HG03439 (cell line): ENCODE measurements at regions not wholly inside any gene's neighbourhood (a gene's known extent, or its start where the extent isn't known, plus 50 kb on each side); places are given as distances from the start of the nearest gene placed in this dataset.

Experiments
- ATAC-seq: cut with Tn5 transposase; IDR thresholded peaks from one replicate; pipeline ENCODE4 v1.9.1; 2021; ENCODE audit warnings: mild to moderate bottlenecking, moderate library complexity; ENCODE audit not compliant: unreplicated experiment

DNA sequence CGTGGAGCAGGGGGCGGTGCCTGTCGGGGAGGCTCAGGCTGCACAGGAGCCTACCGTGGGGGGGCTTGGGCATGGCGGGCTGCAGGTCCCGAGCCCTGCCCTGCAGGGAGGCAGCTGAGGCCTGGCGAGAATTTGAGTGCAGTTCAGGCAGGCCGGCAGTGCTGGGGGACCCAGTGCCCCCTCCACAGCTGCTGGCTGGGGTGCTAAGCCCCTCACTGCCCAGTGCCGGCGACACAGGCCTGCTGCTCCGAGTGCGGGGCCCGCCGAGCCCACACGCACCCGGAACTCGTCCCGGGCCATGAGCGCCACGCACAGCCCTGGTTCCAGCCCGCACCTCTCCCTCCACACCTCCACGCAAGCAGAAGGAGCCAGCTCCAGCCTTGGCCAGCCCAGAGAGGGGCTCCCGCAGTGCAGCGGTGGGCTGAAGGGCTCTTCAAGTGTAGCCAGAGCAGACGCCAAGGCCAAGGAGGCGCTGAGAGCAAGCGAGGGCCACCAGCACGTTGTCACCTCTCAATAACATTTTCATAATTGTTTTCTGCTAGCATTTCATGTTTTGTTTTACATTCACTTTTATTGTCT, 1378.9 kb upstream of the CELF4 start:
- no peak for ATAC-seq

- peak; percentile 1 for ATAC-seq
Measured at GRCh38 chr18:38941711-38942561, 1376.3 kb upstream of the CELF4 start.

GRCh38 chr18:38940863-38941531, 1375.4 kb upstream of the CELF4 start:
- peak; percentile 91 for ATAC-seq

GRCh38 chr18:38940475-38940862, 1374.9 kb upstream of the CELF4 start:
- peak; percentile 26 for ATAC-seq

DNA sequence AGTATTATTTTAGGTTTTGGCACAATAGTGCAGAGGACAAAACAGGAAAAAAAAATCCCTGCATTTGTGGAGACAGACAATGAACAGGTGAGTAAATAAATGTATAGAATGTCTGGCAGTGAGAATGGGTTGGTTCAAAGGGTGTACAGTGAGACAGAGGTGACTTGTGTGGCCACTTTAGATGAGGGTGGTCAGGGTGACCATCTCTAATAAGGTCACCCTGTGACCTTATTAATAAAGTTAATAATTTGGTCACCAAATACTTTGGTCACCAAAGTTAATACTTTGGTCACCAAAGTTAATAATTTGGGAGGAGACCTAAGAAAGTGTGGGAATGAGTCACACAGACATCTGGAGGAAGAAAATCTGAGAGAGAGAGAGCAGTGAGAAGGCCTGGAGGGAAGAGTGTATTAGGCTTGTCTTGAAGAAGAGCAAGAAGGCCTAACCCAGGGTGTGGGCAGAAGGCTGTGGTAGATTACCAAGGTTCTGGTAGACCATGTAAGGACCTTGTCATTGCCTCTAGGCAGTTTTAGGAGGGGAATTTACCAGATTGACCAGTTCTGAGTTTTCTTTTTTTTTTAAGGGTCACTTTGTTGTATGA, 1368.4 kb upstream of the CELF4 start:
- peak; percentile 55 for ATAC-seq

- ATAC-seq = no peak
Measured at GRCh38 chr18:38933322-38933721, 1367.7 kb upstream of the CELF4 start.

DNA sequence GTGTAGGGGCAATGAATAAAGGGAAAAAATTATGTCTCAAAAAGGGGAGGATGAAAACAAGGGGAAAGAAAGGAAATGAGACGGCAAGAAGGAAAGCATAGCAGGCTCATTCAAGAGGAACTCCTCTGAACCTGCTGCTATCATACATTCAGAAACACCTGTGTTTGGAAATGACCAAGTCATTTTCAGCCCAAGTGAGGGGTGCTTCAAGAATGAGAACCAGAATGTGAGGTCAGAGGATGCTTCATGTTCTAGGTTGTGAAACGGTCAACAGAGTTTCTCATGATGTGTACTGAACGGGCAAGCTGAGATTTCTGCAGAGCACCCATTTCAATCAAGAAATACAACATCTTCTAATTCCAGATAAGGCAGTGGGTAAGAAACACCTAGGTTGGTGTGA, 1367.2 kb upstream of the CELF4 start:
- ATAC-seq = peak; percentile 51

DNA sequence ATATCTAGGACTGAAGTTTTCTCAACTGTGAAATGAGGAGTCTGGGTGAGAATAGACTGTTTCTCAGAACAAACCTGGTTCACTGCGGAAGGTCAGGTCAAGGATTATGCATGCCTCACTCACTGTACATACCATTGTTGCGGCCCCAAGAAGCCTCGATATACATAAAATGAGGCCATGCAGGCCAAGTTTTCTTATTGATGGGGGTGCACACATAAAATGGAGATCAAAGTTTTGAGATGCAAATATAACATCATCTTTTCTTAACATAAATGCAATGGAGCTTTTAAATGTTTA, 1366.1 kb upstream of the CELF4 start:
- no peak for ATAC-seq

DNA sequence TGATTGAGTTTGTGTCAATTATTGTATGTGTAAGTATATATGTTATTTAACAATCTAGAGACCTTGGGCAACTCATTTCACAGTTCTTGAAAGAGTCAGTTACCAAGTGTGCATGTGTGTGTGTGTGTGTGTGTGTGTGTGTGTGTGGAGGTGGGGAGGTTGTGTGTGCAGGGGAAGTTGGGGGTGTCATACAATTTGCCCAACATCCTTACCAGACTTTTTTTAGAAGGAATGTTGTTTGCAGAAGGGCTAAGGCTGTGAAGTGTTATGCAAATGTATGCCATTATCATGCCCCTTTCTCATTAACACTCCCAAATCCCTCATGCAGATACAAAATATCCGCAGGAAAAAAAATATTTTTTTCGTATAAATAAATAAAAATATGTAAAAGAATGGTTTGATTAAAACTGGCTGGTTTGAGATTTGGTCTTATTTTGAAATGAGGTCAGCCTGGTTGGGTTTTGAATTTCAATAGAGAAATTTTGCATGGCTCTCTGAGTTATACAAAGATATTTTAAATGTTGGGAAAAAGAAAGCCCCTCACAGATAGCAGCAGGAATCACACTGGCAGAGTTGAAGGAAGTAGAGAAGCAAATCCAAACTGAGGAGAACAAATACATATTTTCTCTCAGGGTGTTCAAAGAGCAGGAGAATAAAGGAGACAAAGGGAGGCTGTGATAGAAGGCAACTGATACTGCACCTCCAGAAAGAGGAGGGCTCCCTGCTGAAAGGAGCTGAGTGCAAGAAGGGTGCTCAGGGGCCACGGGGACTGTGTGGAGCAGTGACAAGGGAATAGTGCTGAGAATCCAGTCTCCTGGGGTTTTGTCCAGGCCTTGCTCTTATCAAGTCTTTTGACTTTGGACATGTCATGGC, 1365.5 kb upstream of the CELF4 start:
- no peak for ATAC-seq

- no peak for ATAC-seq
Measured at GRCh38 chr18:38923540-38923939, 1357.9 kb upstream of the CELF4 start.

GRCh38 chr18:38923126-38923525, 1357.5 kb upstream of the CELF4 start:
- no peak for ATAC-seq

- no peak for ATAC-seq
Measured at GRCh38 chr18:38909972-38910371, 1344.4 kb upstream of the CELF4 start.

DNA sequence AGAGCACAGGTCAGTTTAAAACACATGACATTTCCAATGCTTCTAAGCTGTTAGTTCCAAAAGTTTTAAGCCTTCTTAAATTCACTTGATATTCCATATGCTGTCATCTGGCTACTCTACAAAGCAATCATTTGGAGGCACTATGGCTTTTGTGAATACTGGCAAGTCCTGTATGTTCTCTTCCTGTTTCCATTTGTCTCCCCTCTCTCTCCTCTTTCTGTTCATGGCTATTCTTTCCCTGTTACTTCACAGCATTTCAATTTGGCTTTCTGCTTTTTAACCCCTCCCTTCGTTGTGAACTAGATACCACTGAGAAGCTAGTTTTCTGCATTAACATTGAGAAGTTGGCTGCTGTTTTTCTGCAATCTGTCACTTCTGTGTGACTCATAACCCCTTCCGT, 1337.2 kb upstream of the CELF4 start:
- ATAC-seq = no peak

- ATAC-seq = no peak
Measured at GRCh38 chr18:38900445-38900844, 1334.8 kb upstream of the CELF4 start.

DNA sequence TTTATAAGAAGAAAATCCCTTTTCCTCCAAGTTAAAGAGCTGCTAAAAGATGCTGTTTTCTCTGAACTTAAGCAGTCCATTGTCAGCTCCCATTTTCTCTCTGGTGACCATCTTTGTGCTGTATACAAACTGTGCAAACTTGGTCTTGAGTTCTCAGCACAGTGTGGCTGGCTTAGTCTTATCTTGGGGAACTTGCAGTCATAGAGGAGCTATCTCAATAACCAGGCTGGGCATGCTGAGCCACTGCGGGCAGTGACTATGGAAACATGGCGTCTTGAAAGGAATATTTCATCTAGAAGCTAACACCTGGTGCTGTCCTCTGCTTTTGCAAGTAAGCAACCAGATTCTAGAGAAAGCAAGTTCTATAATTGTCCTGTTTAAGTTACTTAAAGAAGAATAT, 1334.4 kb upstream of the CELF4 start:
- ATAC-seq = no peak

DNA sequence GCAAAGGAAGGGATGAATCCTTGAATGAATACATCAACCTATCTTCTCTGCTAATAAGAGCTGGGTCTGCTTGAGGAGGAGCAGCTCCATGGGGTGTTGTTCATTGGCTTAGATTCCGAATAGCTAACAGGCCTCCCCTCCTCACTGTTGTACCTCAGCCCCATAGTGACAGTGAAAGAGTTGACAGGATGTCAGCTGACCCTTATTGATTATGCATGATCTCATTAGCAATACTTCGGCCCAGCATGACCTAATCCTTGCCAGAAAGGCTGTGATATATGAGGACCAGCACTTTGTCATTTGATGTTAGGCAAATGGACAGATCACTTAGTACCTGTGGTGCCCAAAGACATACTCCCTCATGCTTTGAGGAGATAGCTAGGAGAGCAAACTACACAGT, 1333.7 kb upstream of the CELF4 start:
- no peak for ATAC-seq

- no peak for ATAC-seq
Measured at GRCh38 chr18:38898167-38898566, 1332.6 kb upstream of the CELF4 start.

- no peak for ATAC-seq
Measured at GRCh38 chr18:38895560-38895959, 1330.0 kb upstream of the CELF4 start.

DNA sequence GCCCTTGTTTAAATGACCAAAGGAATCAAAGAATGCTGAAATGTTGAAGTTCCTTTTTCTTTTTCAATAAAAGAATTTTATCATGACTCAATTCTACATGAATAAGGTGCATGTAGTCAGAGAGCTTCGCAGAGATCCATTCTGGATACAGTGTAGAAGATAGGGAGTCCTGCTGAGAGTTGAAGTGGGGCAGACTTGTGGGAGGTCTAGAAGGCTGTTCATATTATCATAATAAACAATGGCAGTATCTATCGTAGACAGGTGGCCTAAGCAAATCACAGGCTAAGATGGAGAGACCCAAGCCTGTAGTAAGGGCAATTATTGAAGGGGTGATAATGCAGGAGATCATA, 1322.0 kb upstream of the CELF4 start:
- no peak for ATAC-seq

DNA sequence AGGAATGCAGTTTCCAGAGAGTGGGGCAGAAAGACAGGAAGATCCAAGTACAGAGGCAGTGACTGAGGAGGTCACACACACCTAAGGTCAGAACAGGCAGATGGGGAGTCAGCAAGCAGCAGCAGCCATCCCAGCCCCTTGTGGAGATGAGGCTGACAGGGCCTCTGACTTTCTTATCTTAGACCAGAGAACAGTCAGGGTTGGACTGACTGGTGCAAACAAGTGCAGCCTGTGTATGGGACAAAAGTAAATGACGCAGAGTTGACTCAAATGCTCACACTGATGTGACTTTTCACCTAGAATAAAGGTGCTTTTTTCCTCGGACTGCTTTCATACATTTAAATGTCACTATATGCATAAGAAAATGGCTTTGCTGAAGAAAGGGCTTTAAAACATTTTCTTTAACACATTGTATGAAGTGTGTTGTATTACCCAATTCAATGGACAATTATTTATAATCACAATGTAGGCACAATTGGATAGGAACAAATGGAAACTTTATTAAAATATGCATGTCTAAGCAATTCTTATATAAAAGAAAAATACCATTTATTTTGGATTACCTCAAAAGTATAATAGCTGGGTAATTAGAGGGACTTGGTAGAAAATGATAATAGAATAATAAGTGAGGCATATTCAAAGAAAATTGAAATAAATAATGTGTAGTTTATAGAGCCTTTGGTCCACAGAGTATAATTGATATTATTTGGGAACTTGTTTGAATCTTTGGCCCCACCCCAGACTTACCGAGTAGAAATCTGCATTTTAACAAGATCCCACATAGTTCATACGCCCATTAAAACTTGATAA, 1321.5 kb upstream of the CELF4 start:
- no peak for ATAC-seq
